ENCODE measurements at regions not wholly inside any gene's neighbourhood (a gene's known extent, or its start where the extent isn't known, plus 50 kb on each side); places are given as distances from the start of the nearest gene placed in this dataset.

GRCh38 chr5:40006260-40006659, 581.5 kb upstream of the DAB2 start:
- TF ChIP-seq CTCF (IDR thresholded peaks at IDR 0.05; ENCODE audit: low read length): no peak
- TF ChIP-seq EZH2 (IDR thresholded peaks at IDR 0.05; ENCODE audit: borderline replicate concordance, low read length): no peak
